ENCODE measurements at regions not wholly inside any gene's neighbourhood (a gene's known extent, or its start where the extent isn't known, plus 50 kb on each side); places are given as distances from the start of the nearest gene placed in this dataset.

GRCh38 chr6:106860940-106861339 is 113.6 kb downstream of the CD24 start:
- TF ChIP-seq NR2F2 (IDR thresholded peaks at IDR 0.05): no peak
- no peak for TF ChIP-seq TAF1 (conservative IDR thresholded peaks at IDR 0.05)
- no peak for TF ChIP-seq YY1 (IDR thresholded peaks at IDR 0.05)
- TF ChIP-seq, protein P1, sequence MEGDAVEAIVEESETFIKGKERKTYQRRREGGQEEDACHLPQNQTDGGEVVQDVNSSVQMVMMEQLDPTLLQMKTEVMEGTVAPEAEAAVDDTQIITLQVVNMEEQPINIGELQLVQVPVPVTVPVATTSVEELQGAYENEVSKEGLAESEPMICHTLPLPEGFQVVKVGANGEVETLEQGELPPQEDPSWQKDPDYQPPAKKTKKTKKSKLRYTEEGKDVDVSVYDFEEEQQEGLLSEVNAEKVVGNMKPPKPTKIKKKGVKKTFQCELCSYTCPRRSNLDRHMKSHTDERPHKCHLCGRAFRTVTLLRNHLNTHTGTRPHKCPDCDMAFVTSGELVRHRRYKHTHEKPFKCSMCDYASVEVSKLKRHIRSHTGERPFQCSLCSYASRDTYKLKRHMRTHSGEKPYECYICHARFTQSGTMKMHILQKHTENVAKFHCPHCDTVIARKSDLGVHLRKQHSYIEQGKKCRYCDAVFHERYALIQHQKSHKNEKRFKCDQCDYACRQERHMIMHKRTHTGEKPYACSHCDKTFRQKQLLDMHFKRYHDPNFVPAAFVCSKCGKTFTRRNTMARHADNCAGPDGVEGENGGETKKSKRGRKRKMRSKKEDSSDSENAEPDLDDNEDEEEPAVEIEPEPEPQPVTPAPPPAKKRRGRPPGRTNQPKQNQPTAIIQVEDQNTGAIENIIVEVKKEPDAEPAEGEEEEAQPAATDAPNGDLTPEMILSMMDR (IDR thresholded peaks at IDR 0.05; ENCODE audit: low read depth, low read length, missing input control): no peak
- no peak for TF ChIP-seq HNF4A (conservative IDR thresholded peaks at IDR 0.05)
- TF ChIP-seq GABPA (IDR thresholded peaks at IDR 0.05 in 1 of 2, conservative IDR thresholded peaks at IDR 0.05 in 1 of 2): no peak
- TF ChIP-seq, protein P2, sequence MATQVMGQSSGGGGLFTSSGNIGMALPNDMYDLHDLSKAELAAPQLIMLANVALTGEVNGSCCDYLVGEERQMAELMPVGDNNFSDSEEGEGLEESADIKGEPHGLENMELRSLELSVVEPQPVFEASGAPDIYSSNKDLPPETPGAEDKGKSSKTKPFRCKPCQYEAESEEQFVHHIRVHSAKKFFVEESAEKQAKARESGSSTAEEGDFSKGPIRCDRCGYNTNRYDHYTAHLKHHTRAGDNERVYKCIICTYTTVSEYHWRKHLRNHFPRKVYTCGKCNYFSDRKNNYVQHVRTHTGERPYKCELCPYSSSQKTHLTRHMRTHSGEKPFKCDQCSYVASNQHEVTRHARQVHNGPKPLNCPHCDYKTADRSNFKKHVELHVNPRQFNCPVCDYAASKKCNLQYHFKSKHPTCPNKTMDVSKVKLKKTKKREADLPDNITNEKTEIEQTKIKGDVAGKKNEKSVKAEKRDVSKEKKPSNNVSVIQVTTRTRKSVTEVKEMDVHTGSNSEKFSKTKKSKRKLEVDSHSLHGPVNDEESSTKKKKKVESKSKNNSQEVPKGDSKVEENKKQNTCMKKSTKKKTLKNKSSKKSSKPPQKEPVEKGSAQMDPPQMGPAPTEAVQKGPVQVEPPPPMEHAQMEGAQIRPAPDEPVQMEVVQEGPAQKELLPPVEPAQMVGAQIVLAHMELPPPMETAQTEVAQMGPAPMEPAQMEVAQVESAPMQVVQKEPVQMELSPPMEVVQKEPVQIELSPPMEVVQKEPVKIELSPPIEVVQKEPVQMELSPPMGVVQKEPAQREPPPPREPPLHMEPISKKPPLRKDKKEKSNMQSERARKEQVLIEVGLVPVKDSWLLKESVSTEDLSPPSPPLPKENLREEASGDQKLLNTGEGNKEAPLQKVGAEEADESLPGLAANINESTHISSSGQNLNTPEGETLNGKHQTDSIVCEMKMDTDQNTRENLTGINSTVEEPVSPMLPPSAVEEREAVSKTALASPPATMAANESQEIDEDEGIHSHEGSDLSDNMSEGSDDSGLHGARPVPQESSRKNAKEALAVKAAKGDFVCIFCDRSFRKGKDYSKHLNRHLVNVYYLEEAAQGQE (IDR thresholded peaks at IDR 0.05): no peak
